CD4-positive, alpha-beta T cell (primary cell): ENCODE measurements at regions not wholly inside any gene's neighbourhood (a gene's known extent, or its start where the extent isn't known, plus 50 kb on each side); places are given as distances from the start of the nearest gene placed in this dataset.

Experiments used
- ATAC-seq: fragments of 200-7000 bp; cut with Tn5 transposase; one replicate; pipeline ENCODE4 v1.10.0; 2022; ENCODE audit warnings: mild to moderate bottlenecking; ENCODE audit not compliant: poor library complexity
- CTCF ChIA-PET: fragments of 350-600 bp; sonication (Branson Sonifier 250); formaldehyde crosslinking; loops from one replicate; lab custom pipeline; 2021; ENCODE audit warnings: antibody characterized with exemption, inconsistent platforms; lab: Charles Lee
- POLR2A ChIA-PET: fragments of 350-600 bp; sonication (Branson Sonifier 250); formaldehyde crosslinking; loops from one replicate; lab custom pipeline; 2021; ENCODE audit warnings: antibody characterized with exemption, inconsistent platforms; lab: Charles Lee
- DNase-seq, 14 experiments: peaks; one replicate each; pipeline ENCODE4 v3.0.0-alpha.2; 2013 to 2020; ENCODE audit warnings: mixed read lengths in 2 of 14
- H3K27ac ChIP-seq, 2 donors: one replicate each; pipeline versions ENCODE4 v1.5.1 to v1.7.0; 2013; ENCODE audit warnings: low read length in 2 of 2, low read depth in 1 of 2, mild to moderate bottlenecking in 1 of 2
- H3K27me3 ChIP-seq, 2 experiments: 1 replicate in 1 of 2; 2 replicates in 1 of 2; pipeline versions ENCODE4 v1.6.1 to v1.7.0; 2013; ENCODE audit warnings: low read length in 2 of 2, control low read depth in 1 of 2, mild to moderate bottlenecking in 1 of 2, moderate library complexity in 1 of 2; ENCODE audit not compliant: insufficient read depth in 2 of 2, control insufficient read depth in 1 of 2
- H3K36me3 ChIP-seq: one replicate; pipeline ENCODE4 v1.6.1; 2013; ENCODE audit warnings: low read length, control low read depth; ENCODE audit not compliant: insufficient read depth
- H3K4me1 ChIP-seq: one replicate; pipeline ENCODE4 v1.6.1; 2013; ENCODE audit warnings: low read length, control low read depth; ENCODE audit not compliant: insufficient read depth
- H3K4me3 ChIP-seq: one replicate; pipeline ENCODE4 v1.5.1; 2013; ENCODE audit warnings: mild to moderate bottlenecking, low read length, moderate library complexity
- H3K9me3 ChIP-seq, 2 experiments: 1 replicate in 1 of 2; 2 replicates in 1 of 2; pipeline versions ENCODE4 v1.6.1 to v1.7.0; 2013; ENCODE audit warnings: low read length in 2 of 2, mild to moderate bottlenecking in 2 of 2, control low read depth in 1 of 2, moderate library complexity in 1 of 2; ENCODE audit not compliant: control insufficient read depth in 1 of 2, insufficient read depth in 1 of 2
- H3K27ac Mint-ChIP-seq: one replicate; pipeline ENCODE4 v1.8.0; 2020; ENCODE audit warnings: mixed read lengths
- H3K27me3 Mint-ChIP-seq: one replicate; pipeline ENCODE4 v1.8.0; 2021; ENCODE audit warnings: mixed read lengths
- H3K36me3 Mint-ChIP-seq: one replicate; pipeline ENCODE4 v1.8.0; 2021; ENCODE audit warnings: low read depth, mixed read lengths
- H3K4me1 Mint-ChIP-seq: one replicate; pipeline ENCODE4 v1.8.0; 2021; ENCODE audit warnings: low read depth, mixed read lengths
- H3K4me3 Mint-ChIP-seq: one replicate; pipeline ENCODE4 v1.8.0; 2020; ENCODE audit warnings: mild to moderate bottlenecking, mixed read lengths
- H3K9me3 Mint-ChIP-seq: one replicate; pipeline ENCODE4 v1.8.0; 2020; ENCODE audit warnings: mixed read lengths
- intact Hi-C, 2 experiments: fragments of 100-400 bp; cut with DNase I in 1 of 2; cut with micrococcal nuclease in 1 of 2; formaldehyde crosslinking; loops; one replicate each; pipeline versions ENCODE4 v1.15.1 to v1.9.0; 2023 to 2025; cut with DNase I, micrococcal nuclease
- TF ChIP-seq, protein P1 (sequence below): fragments of 200-600 bp; IDR thresholded peaks from one replicate; pipeline ENCODE4 v1.8.0; 2022; ENCODE audit warnings: antibody characterized with exemption, mild to moderate bottlenecking

DNA sequence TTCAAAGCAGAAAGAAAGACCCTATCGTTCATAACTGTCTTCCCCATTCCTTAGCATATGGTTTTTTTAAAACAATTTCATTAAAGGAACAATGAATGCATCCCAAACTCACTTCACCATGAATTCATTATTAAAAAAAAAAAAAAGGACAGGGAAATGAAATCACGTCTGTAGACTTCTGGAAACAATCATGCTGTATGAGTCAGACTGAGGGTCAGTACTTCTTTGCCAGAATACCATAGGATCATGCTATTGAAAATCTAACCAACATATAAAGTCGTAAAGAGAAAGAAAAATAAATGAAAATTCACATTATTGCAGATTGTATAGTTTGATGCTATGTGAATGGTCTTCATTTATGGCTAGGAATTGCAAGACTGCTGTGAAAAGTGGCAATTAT lies 144.4 kb downstream of the PCDH18 start:
- ChIA-PET POLR2A (no interaction called here), CTCF (no interaction called here)
- no peaks in the 10 kb centered on the region for H3K36me3 ChIP-seq
- H3K4me3 Mint-ChIP-seq: no peak overlapping the region
- intact Hi-C loops: no loop called here
- H3K4me1 Mint-ChIP-seq: no peaks in the 10 kb centered on the region
- no peak for ATAC-seq
- no peaks in the 10 kb centered on the region for H3K27me3 ChIP-seq
- no peak overlapping the region for H3K27ac Mint-ChIP-seq
- H3K27me3 Mint-ChIP-seq: no peaks in the 10 kb centered on the region
- peaks cover 9% of the 10 kb centered on the region for H3K9me3 Mint-ChIP-seq
- no peak for DNase-seq
- H3K36me3 Mint-ChIP-seq: no peaks in the 10 kb centered on the region
- TF ChIP-seq, protein P1, sequence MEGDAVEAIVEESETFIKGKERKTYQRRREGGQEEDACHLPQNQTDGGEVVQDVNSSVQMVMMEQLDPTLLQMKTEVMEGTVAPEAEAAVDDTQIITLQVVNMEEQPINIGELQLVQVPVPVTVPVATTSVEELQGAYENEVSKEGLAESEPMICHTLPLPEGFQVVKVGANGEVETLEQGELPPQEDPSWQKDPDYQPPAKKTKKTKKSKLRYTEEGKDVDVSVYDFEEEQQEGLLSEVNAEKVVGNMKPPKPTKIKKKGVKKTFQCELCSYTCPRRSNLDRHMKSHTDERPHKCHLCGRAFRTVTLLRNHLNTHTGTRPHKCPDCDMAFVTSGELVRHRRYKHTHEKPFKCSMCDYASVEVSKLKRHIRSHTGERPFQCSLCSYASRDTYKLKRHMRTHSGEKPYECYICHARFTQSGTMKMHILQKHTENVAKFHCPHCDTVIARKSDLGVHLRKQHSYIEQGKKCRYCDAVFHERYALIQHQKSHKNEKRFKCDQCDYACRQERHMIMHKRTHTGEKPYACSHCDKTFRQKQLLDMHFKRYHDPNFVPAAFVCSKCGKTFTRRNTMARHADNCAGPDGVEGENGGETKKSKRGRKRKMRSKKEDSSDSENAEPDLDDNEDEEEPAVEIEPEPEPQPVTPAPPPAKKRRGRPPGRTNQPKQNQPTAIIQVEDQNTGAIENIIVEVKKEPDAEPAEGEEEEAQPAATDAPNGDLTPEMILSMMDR: no peak
- no peak overlapping the region for H3K27ac ChIP-seq
- H3K4me3 ChIP-seq: no peak overlapping the region
- H3K4me1 ChIP-seq: no peaks in the 10 kb centered on the region
- H3K9me3 ChIP-seq: peaks cover 0 to 3% of the 10 kb centered on the region in 2 experiments

GRCh38 chr4:137384476-137384875 lies 147.8 kb downstream of the PCDH18 start:
- peaks cover 11% of the 10 kb centered on the region for H3K9me3 Mint-ChIP-seq
- CTCF ChIA-PET: no interaction called here
- TF ChIP-seq, protein P1: no peak
- no peaks in the 10 kb centered on the region for H3K36me3 ChIP-seq
- H3K36me3 Mint-ChIP-seq: no peaks in the 10 kb centered on the region
- intact Hi-C loops: no loop called here
- H3K9me3 ChIP-seq: peaks cover 0 to 3% of the 10 kb centered on the region in 2 experiments
- no peak overlapping the region for H3K27ac Mint-ChIP-seq
- no peaks in the 10 kb centered on the region for H3K4me1 ChIP-seq
- POLR2A ChIA-PET: no interaction called here
- ATAC-seq (no peak), DNase-seq (no peak)
- H3K4me3 ChIP-seq: no peak overlapping the region
- no peaks in the 10 kb centered on the region for H3K27me3 Mint-ChIP-seq
- no peak overlapping the region for H3K27ac ChIP-seq
- H3K4me3 Mint-ChIP-seq: no peak overlapping the region
- H3K27me3 ChIP-seq: no peaks in the 10 kb centered on the region
- no peaks in the 10 kb centered on the region for H3K4me1 Mint-ChIP-seq

DNA sequence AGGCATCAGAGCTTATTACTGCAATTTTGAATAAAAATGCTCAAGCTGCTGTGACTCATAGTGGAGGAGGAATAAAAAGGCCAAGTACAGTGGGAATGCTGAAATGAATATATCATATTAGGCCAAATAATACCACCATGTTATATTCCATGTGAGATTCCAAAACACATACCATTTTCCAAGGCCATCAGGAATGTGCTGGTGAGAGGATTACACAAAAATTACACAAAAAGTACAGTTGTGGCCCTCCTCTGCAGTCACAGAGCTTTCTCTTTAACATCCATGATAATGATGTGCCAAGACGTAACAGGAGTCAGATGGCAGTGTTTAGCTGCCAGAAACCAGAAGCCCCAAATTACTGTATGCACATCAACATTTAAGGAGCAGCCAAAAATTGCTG lies 153.5 kb downstream of the PCDH18 start:
- POLR2A ChIA-PET: no interaction called here

More for the DNA sequence above, 153.5 kb downstream of the PCDH18 start:
- no peak for DNase-seq
- Mint-ChIP-seq H3K27me3 (no peaks in the 10 kb centered on the region), H3K27ac (no peak overlapping the region), H3K4me3 (no peak overlapping the region), H3K4me1 (no peaks in the 10 kb centered on the region), H3K36me3 (no peaks in the 10 kb centered on the region), H3K9me3 (peaks cover 6% of the 10 kb centered on the region)
- Histone ChIP-seq H3K36me3 (no peaks in the 10 kb centered on the region), H3K4me3 (no peak overlapping the region), H3K9me3 (no peaks in the 10 kb centered on the region), H3K27me3 (no peaks in the 10 kb centered on the region), H3K27ac (no peak overlapping the region), H3K4me1 (no peaks in the 10 kb centered on the region)
- CTCF ChIA-PET: no interaction called here
- ATAC-seq: no peak
- intact Hi-C loops: no loop called here
- TF ChIP-seq, protein P1: no peak
